ENCODE measurements at regions not wholly inside any gene's neighbourhood (a gene's known extent, or its start where the extent isn't known, plus 50 kb on each side); places are given as distances from the start of the nearest gene placed in this dataset.

DNA sequence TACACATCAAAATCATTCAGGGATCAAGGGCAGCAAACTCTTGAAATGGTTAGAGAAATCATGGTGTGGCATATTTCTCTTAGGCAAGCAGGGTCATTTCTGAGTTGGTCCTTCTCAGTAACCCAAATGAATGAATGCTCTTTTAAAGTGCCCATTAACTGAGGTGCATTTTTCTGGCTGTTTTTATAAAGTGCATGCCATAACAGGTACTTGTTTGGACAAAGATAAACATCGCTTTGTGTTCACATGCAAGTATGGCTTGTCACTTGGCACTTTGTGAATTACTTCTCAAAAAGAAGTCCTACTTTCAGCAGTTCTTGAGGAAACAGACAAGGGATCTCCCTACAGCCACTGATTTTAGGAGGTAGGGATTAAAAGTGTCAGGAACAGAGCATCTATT, 64.8 kb upstream of the IFNE start:
- no peak for DNase-seq
- Histone ChIP-seq H3K4me3 (ENCODE audit: low read length in 3 of 3) (no peak overlapping the region), H3K27me3 (ENCODE audit: control insufficient read depth, insufficient read depth, low read length) (no peaks in the 10 kb centered on the region), H3K27ac (ENCODE audit: low read depth in 2 of 2, low read length in 2 of 2) (no peak overlapping the region), H3K9me3 (ENCODE audit: control insufficient read depth in 2 of 3, insufficient read depth in 1 of 3, low read length in 3 of 3) (peaks cover 0 to 3% (median 0%) of the 10 kb centered on the region in 3 donors), H3K9ac (ENCODE audit: low read length in 3 of 3) (no peak overlapping the region), H3K36me3 (ENCODE audit: control insufficient read depth in 2 of 3, insufficient read depth in 3 of 3, low read length in 3 of 3) (no peaks in the 10 kb centered on the region), H3K4me1 (ENCODE audit: control insufficient read depth in 2 of 3, insufficient read depth in 2 of 3, low read depth in 1 of 3, low read length in 3 of 3) (peaks cover 0 to 2% (median 0%) of the 10 kb centered on the region in 3 donors)
- TF ChIP-seq, protein P1, sequence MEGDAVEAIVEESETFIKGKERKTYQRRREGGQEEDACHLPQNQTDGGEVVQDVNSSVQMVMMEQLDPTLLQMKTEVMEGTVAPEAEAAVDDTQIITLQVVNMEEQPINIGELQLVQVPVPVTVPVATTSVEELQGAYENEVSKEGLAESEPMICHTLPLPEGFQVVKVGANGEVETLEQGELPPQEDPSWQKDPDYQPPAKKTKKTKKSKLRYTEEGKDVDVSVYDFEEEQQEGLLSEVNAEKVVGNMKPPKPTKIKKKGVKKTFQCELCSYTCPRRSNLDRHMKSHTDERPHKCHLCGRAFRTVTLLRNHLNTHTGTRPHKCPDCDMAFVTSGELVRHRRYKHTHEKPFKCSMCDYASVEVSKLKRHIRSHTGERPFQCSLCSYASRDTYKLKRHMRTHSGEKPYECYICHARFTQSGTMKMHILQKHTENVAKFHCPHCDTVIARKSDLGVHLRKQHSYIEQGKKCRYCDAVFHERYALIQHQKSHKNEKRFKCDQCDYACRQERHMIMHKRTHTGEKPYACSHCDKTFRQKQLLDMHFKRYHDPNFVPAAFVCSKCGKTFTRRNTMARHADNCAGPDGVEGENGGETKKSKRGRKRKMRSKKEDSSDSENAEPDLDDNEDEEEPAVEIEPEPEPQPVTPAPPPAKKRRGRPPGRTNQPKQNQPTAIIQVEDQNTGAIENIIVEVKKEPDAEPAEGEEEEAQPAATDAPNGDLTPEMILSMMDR (IDR thresholded peaks at IDR 0.05; ENCODE audit: borderline replicate concordance, extremely low read depth, insufficient read depth), result no peak
- intact Hi-C loops (cut with DNase I), result no loop called here
- FAIRE-seq, result no peak

DNA sequence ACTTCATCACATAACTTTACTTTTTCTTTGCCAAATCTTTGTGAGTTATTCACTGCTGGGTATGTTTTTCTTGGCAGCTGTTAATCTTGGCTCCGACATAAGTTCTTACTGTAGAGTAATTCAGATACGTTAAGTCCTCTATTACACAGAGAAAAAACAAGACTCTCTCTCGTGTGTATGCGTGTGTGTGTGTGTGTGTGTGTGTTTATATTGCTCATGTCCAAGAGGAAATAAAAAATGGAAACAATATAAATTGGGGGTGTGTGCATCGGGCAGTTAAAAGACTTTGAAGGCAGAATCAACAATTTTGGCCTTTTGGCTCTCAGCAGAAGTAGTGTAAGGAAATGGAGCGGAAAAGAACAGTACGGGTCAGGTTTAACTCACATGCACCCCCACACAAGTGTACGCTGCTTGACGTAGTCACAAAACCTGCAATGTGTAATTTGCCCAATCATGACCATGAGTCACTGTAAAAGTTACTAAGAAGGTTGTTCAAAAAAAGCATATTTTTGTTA, 67.2 kb upstream of the IFNE start:
- Histone ChIP-seq H3K4me3 (ENCODE audit: low read length in 3 of 3) (no peak overlapping the region), H3K9me3 (ENCODE audit: control insufficient read depth in 2 of 3, insufficient read depth in 1 of 3, low read length in 3 of 3) (peaks cover 0 to under 1% (median 0%) of the 10 kb centered on the region in 3 donors), H3K27ac (ENCODE audit: low read depth in 2 of 2, low read length in 2 of 2) (no peak overlapping the region), H3K4me1 (ENCODE audit: control insufficient read depth in 2 of 3, insufficient read depth in 2 of 3, low read depth in 1 of 3, low read length in 3 of 3) (peaks cover 0 to 2% (median 0%) of the 10 kb centered on the region in 3 donors), H3K27me3 (ENCODE audit: control insufficient read depth, insufficient read depth, low read length) (no peaks in the 10 kb centered on the region), H3K9ac (ENCODE audit: low read length in 3 of 3) (no peak overlapping the region), H3K36me3 (ENCODE audit: control insufficient read depth in 2 of 3, insufficient read depth in 3 of 3, low read length in 3 of 3) (no peaks in the 10 kb centered on the region)
- FAIRE-seq, result no peak
- peak in 2 of 5 donors; percentile 11 to 35 for DNase-seq
- intact Hi-C loops (cut with DNase I), result no loop called here
- TF ChIP-seq, protein P1 (IDR thresholded peaks at IDR 0.05; ENCODE audit: borderline replicate concordance, extremely low read depth, insufficient read depth), result no peak

DNA sequence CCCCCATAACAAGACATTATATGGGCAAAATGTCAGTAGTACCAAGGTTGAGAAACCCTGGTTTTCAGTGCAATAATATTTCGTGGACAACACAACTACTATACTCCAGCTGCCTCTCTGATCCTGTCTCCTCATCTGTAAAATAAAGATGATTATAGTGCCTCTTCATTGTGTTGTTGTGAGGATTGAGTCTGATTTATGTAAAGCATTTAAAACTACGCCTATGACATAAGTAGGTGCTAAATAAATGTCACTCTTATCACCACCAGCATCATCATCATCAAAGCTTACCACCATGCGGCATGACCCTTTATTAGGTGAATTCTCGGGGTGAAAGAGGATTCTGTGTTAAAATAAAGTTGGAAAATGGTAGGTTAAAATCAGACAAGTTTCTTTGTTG, 67.8 kb upstream of the IFNE start:
- no peak overlapping the region for H3K9ac ChIP-seq (ENCODE audit: low read length in 3 of 3)
- TF ChIP-seq, protein P1 (IDR thresholded peaks at IDR 0.05; ENCODE audit: borderline replicate concordance, extremely low read depth, insufficient read depth), result no peak
- no peaks in the 10 kb centered on the region for H3K27me3 ChIP-seq (ENCODE audit: control insufficient read depth, insufficient read depth, low read length)
- FAIRE-seq (no peak), DNase-seq (no peak)
- peaks cover 0 to 2% (median 0%) of the 10 kb centered on the region in 3 donors for H3K4me1 ChIP-seq (ENCODE audit: control insufficient read depth in 2 of 3, insufficient read depth in 2 of 3, low read depth in 1 of 3, low read length in 3 of 3)
- no peaks in the 10 kb centered on the region for H3K36me3 ChIP-seq (ENCODE audit: control insufficient read depth in 2 of 3, insufficient read depth in 3 of 3, low read length in 3 of 3)
- intact Hi-C loops (cut with DNase I), result no loop called here
- H3K4me3 ChIP-seq (ENCODE audit: low read length in 3 of 3), result no peak overlapping the region
- H3K27ac ChIP-seq (ENCODE audit: low read depth in 2 of 2, low read length in 2 of 2), result no peak overlapping the region
- no peaks in the 10 kb centered on the region for H3K9me3 ChIP-seq (ENCODE audit: control insufficient read depth in 2 of 3, insufficient read depth in 1 of 3, low read length in 3 of 3)

DNA sequence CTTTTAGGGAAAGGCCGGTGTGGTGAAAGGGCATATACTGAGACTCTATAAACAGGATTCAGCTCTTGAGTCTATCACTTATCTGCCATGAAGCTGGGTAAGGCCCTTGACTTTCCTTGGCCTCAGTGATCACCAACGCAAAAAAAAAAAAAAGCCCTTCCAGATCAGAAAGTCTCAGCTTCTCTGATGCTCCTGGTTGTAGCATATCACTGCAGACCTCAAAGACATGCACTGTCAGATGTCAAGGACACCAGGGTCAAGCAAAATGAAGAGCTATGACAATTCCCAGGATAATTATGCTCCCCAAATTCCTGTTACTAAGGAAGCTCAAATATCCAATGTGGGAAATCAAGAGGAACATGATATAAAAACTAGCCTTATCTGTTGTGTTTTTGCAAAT, 68.3 kb upstream of the IFNE start:
- intact Hi-C loops (cut with DNase I), result no loop called here
- H3K36me3 ChIP-seq (ENCODE audit: control insufficient read depth in 2 of 3, insufficient read depth in 3 of 3, low read length in 3 of 3), result no peaks in the 10 kb centered on the region
- no peak overlapping the region for H3K27ac ChIP-seq (ENCODE audit: low read depth in 2 of 2, low read length in 2 of 2)
- TF ChIP-seq, protein P1 (IDR thresholded peaks at IDR 0.05; ENCODE audit: borderline replicate concordance, extremely low read depth, insufficient read depth), result no peak
- no peak overlapping the region for H3K4me3 ChIP-seq (ENCODE audit: low read length in 3 of 3)
- no peaks in the 10 kb centered on the region for H3K9me3 ChIP-seq (ENCODE audit: control insufficient read depth in 2 of 3, insufficient read depth in 1 of 3, low read length in 3 of 3)
- peaks cover 0 to 2% (median 0%) of the 10 kb centered on the region in 3 donors for H3K4me1 ChIP-seq (ENCODE audit: control insufficient read depth in 2 of 3, insufficient read depth in 2 of 3, low read depth in 1 of 3, low read length in 3 of 3)
- H3K9ac ChIP-seq (ENCODE audit: low read length in 3 of 3), result no peak overlapping the region
- FAIRE-seq (no peak), DNase-seq (no peak)
- H3K27me3 ChIP-seq (ENCODE audit: control insufficient read depth, insufficient read depth, low read length), result no peaks in the 10 kb centered on the region

All from kidney (tissue), 13 donors.